ENCODE measurements at regions not wholly inside any gene's neighbourhood (a gene's known extent, or its start where the extent isn't known, plus 50 kb on each side); places are given as distances from the start of the nearest gene placed in this dataset.

DNA sequence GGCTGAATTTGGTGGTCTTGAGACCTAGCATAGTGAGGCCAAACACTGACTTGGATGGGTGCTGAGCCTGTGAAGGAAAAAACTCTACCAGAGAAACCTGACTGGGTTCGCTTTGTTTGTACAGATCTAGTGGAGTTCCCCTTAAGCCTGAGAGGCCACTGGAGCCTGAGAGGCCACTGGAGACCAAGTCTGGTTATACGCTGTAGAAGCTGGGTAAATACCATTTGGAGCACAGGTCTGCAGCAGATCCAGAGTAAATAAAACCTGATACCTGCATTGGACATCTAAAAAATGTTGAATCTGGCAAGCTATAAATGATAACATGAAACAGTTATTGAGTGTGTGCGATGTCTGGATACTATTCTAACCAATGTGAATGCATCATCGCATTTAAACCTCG is 104.3 kb upstream of the IGSF1 start:
- TF ChIP-seq SNAI2 (CRISPR knock-in tag; IDR thresholded peaks at IDR 0.05) = no peak
- TF ChIP-seq TCF4 (CRISPR knock-in tag; IDR thresholded peaks at IDR 0.05; ENCODE audit: borderline replicate concordance) = no peak
- TF ChIP-seq GLIS3 (CRISPR knock-in tag; IDR thresholded peaks at IDR 0.05) = no peak
- no peak for TF ChIP-seq ZNF70 (CRISPR knock-in tag; IDR thresholded peaks at IDR 0.05)
- no peak for TF ChIP-seq TOX (CRISPR knock-in tag; IDR thresholded peaks at IDR 0.05; ENCODE audit: borderline replicate concordance)
- TF ChIP-seq CSDC2 (CRISPR knock-in tag; IDR thresholded peaks at IDR 0.05) = no peak
- no peak for TF ChIP-seq PPARA (CRISPR knock-in tag; IDR thresholded peaks at IDR 0.05; ENCODE audit: borderline replicate concordance)
- no peak for TF ChIP-seq PATZ1 (CRISPR knock-in tag; IDR thresholded peaks at IDR 0.05; ENCODE audit: borderline replicate concordance)
- no peak for TF ChIP-seq ZC3H10 (CRISPR knock-in tag; IDR thresholded peaks at IDR 0.05)
- ATAC-seq = no peak

DNA sequence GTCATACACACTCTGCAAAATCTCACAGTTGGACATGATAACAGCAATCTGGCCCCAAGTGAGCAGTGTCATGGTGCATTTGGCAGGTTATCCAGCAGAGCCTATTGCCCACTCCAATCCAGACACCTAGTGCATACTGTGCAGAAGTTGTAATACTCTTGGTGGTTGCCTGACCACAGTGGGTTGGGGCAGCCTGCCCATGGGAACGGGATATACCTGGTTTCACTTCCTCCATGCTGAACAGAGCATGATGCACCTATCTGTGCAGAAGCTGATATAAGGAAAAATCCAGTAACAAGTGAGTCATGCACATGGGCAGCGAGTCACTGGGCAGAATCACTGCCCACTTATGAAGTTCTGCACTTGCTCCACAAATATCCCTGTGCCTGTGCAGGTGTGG is 105.3 kb upstream of the IGSF1 start:
- TF ChIP-seq ISL1 (CRISPR knock-in tag; IDR thresholded peaks at IDR 0.05) (no peak), ZFP30 (CRISPR knock-in tag; IDR thresholded peaks at IDR 0.05) (no peak), ZC3H10 (CRISPR knock-in tag; IDR thresholded peaks at IDR 0.05) (no peak), ZNF565 (CRISPR knock-in tag; conservative IDR thresholded peaks at IDR 0.05; ENCODE audit: low read depth) (no peak), OSR1 (CRISPR knock-in tag; IDR thresholded peaks at IDR 0.05) (no peak), ZNF70 (CRISPR knock-in tag; IDR thresholded peaks at IDR 0.05) (no peak), SNAI2 (CRISPR knock-in tag; IDR thresholded peaks at IDR 0.05) (no peak), ZNF8 (CRISPR knock-in tag; IDR thresholded peaks at IDR 0.05) (no peak), RARB (CRISPR knock-in tag; IDR thresholded peaks at IDR 0.05) (no peak), PATZ1 (CRISPR knock-in tag; IDR thresholded peaks at IDR 0.05; ENCODE audit: borderline replicate concordance) (no peak), ARNTL (CRISPR knock-in tag; IDR thresholded peaks at IDR 0.05; ENCODE audit: borderline replicate concordance, low read depth) (no peak)
- TF ChIP-seq, protein P1, sequence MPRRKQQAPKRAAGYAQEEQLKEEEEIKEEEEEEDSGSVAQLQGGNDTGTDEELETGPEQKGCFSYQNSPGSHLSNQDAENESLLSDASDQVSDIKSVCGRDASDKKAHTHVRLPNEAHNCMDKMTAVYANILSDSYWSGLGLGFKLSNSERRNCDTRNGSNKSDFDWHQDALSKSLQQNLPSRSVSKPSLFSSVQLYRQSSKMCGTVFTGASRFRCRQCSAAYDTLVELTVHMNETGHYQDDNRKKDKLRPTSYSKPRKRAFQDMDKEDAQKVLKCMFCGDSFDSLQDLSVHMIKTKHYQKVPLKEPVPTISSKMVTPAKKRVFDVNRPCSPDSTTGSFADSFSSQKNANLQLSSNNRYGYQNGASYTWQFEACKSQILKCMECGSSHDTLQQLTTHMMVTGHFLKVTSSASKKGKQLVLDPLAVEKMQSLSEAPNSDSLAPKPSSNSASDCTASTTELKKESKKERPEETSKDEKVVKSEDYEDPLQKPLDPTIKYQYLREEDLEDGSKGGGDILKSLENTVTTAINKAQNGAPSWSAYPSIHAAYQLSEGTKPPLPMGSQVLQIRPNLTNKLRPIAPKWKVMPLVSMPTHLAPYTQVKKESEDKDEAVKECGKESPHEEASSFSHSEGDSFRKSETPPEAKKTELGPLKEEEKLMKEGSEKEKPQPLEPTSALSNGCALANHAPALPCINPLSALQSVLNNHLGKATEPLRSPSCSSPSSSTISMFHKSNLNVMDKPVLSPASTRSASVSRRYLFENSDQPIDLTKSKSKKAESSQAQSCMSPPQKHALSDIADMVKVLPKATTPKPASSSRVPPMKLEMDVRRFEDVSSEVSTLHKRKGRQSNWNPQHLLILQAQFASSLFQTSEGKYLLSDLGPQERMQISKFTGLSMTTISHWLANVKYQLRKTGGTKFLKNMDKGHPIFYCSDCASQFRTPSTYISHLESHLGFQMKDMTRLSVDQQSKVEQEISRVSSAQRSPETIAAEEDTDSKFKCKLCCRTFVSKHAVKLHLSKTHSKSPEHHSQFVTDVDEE (CRISPR knock-in tag; IDR thresholded peaks at IDR 0.05) = no peak
- TF ChIP-seq, protein P2, sequence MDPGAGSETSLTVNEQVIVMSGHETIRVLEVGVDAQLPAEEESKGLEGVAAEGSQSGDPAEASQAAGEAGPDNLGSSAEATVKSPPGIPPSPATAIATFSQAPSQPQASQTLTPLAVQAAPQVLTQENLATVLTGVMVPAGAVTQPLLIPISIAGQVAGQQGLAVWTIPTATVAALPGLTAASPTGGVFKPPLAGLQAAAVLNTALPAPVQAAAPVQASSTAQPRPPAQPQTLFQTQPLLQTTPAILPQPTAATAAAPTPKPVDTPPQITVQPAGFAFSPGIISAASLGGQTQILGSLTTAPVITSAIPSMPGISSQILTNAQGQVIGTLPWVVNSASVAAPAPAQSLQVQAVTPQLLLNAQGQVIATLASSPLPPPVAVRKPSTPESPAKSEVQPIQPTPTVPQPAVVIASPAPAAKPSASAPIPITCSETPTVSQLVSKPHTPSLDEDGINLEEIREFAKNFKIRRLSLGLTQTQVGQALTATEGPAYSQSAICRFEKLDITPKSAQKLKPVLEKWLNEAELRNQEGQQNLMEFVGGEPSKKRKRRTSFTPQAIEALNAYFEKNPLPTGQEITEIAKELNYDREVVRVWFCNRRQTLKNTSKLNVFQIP (CRISPR knock-in tag; IDR thresholded peaks at IDR 0.05; ENCODE audit: borderline replicate concordance, low read depth) = no peak
- TF ChIP-seq, protein P3, sequence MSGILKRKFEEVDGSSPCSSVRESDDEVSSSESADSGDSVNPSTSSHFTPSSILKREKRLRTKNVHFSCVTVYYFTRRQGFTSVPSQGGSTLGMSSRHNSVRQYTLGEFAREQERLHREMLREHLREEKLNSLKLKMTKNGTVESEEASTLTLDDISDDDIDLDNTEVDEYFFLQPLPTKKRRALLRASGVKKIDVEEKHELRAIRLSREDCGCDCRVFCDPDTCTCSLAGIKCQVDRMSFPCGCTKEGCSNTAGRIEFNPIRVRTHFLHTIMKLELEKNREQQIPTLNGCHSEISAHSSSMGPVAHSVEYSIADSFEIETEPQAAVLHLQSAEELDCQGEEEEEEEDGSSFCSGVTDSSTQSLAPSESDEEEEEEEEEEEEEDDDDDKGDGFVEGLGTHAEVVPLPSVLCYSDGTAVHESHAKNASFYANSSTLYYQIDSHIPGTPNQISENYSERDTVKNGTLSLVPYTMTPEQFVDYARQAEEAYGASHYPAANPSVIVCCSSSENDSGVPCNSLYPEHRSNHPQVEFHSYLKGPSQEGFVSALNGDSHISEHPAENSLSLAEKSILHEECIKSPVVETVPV (CRISPR knock-in tag; IDR thresholded peaks at IDR 0.05) = no peak

GRCh38 chrX:131397891-131398290 is 108.8 kb upstream of the IGSF1 start:
- TF ChIP-seq PATZ1 (CRISPR knock-in tag; IDR thresholded peaks at IDR 0.05; ENCODE audit: borderline replicate concordance) (no peak), OSR1 (CRISPR knock-in tag; IDR thresholded peaks at IDR 0.05) (no peak), TOX (CRISPR knock-in tag; IDR thresholded peaks at IDR 0.05; ENCODE audit: borderline replicate concordance) (no peak), ZNF70 (CRISPR knock-in tag; IDR thresholded peaks at IDR 0.05) (no peak), ESRRG (CRISPR knock-in tag; IDR thresholded peaks at IDR 0.05) (no peak), PPARA (CRISPR knock-in tag; IDR thresholded peaks at IDR 0.05; ENCODE audit: borderline replicate concordance) (no peak), RARB (CRISPR knock-in tag; IDR thresholded peaks at IDR 0.05) (no peak), ZFP3 (CRISPR knock-in tag; IDR thresholded peaks at IDR 0.05) (no peak), ARNTL (CRISPR knock-in tag; IDR thresholded peaks at IDR 0.05; ENCODE audit: borderline replicate concordance, low read depth) (no peak), BACH2 (CRISPR knock-in tag; IDR thresholded peaks at IDR 0.05; ENCODE audit: borderline replicate concordance) (no peak)
- TF ChIP-seq, protein P3 (CRISPR knock-in tag; IDR thresholded peaks at IDR 0.05) = no peak
- ATAC-seq = no peak

More for the DNA sequence above, 105.3 kb upstream of the IGSF1 start:
- peak; percentile 45; the same call in 2 of the 3 replicates for ATAC-seq

Measured in SK-N-SH treated with all-trans-retinoic acid at 6 μM for 48 hours (cell line).